NCI-H1048 (cell line): ENCODE measurements at regions not wholly inside any gene's neighbourhood (a gene's known extent, or its start where the extent isn't known, plus 50 kb on each side); places are given as distances from the start of the nearest gene placed in this dataset.
"Not testable (repeated sequence)": the region's sequence is repeated elsewhere in the genome, so short reads cannot be mapped to it uniquely, and the experiment has no call there.

Experiments
- DNase-seq: peaks from one replicate; lab custom pipeline; 2025; lab: John Stamatoyannopoulos, UW

DNA sequence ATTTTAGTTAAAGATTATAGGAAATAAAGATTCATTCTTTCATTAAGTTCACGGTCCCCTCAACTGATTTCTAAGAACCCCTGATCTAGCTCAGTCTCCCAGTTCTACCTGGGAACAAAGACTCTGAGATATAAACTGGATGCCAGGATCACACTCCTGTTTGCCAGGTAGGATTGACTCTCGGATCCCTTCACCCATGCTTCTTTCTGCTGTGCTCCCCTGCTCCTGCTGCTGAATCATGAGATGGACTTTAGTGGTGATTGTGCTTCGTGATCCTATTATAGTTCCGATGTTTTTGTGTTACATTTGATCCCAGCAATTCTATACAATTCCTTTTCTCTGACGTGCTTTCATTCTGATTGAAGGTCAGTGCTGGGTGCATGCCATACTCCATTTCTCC lies 733.1 kb upstream of the TPTE start:
- not testable (repeated sequence) for DNase-seq

- not testable (repeated sequence) for DNase-seq
These were observed 731.0 kb upstream of the TPTE start for GRCh38 chr21:9790354-9790753.

DNA sequence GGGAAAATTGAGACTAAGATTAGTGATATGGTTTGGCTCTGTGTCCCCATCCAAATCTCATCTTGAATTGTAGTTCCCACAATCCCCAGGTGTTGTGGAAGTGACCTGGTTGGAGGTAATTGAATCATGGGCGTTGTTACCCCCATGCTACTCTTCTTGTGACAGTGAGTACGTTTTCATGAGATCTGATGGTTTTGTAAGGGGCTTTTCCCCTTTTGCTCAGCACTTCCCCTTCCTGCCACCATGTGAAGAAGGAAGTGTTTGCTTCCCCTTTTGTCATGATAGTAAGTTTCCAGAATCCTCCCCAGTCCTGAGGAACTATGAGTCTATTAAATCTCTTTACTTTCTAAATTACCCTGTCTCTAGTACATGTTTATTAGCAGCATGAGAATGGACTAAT lies 729.9 kb upstream of the TPTE start:
- DNase-seq = not testable (repeated sequence)

DNA sequence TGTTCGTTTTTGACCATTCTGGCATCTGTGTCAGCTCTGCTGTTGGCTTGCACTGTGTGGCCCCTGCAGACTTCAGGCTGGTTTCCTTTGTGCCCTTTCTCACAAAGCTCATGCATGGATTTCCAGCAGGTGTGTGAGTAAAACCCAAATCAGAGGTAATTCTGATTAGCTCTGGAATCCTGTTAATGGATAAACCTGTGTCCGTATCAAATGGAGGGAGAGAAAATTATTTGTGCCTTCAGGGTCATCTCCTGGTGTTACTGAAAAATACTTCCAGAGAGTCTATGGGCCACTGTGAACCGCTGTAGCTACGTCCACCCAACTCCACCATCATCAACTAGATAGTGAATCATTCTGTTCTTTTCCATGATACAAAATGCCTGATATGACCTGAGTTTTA lies 726.1 kb upstream of the TPTE start:
- not testable (repeated sequence) for DNase-seq

DNA sequence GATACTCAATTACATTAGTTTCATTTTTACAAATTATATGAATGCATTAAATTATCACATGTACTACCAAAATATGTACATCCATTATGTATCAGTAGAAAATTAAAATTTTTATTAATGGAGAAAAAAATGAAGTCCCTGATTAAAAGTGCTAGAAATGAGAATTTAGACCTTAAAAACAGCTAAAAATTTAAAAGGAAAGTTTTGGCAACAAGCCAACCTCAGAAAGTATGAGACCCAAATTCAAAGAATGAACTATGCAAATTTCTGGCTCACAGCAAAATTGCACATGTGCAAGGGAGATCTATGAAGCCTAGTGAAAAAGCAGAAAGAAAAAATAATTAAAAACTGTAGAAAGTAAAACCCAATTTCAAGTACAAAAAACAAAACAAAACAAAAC lies 725.1 kb upstream of the TPTE start:
- peak; percentile 48 for DNase-seq

GRCh38 chr21:9807675-9808074 lies 713.7 kb upstream of the TPTE start:
- DNase-seq = not testable (repeated sequence)

- DNase-seq = not testable (repeated sequence)
These were observed 710.0 kb upstream of the TPTE start for GRCh38 chr21:9811223-9812004.

DNA sequence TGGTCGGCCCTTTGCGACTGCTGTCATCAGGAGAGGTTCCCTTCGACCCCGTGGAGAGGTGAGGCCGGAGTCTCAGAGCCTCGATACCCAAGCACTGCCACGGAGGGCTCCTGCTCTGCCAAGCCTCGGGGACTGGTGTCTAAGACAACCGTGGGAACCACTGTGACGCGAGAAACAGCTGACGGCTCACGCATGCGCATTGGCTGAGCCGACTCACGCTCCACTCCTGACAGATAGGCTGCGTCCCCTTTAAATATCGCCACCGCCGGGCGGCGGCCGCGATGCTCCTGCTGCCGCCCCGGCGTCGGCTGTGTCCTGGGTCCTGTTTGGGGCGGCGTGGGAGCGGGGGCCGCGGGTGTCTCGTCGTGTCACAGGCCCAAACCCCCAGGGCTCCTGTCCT lies 708.9 kb upstream of the TPTE start:
- not testable (repeated sequence) for DNase-seq

- not testable (repeated sequence) for DNase-seq
These were observed 707.2 kb upstream of the TPTE start for GRCh38 chr21:9813894-9814814.

DNA sequence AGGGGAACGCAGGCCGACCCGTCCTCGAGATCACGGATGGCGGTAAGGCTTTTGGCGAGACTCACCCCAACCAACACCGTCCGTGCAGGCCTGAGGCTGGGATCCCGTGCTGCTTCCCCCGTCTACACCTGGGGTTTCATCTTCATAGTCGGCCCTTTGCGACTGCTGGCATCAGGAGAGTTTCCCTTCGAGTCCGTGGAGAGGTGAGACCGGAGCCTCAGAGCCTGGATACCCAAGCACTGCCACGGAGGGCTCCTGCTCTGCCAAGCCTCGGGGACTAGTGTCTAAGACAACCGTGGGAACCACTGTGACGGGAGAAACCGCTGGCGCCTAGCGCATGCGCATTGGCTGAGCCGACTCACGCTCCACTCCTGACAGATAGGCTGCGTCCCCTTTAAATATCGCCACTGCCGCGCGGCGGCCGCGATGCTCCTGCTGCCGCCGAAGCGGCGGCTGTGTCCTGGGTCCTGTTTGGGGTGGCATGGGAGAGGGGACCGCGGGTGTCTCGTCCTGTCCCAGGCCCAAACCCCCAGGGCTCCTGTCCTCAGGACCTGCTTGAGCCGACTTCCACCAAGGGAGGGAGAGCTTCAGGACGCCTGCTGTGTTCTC lies 706.1 kb upstream of the TPTE start:
- not testable (repeated sequence) for DNase-seq

GRCh38 chr21:9816734-9817334 lies 704.5 kb upstream of the TPTE start:
- not testable (repeated sequence) for DNase-seq

DNA sequence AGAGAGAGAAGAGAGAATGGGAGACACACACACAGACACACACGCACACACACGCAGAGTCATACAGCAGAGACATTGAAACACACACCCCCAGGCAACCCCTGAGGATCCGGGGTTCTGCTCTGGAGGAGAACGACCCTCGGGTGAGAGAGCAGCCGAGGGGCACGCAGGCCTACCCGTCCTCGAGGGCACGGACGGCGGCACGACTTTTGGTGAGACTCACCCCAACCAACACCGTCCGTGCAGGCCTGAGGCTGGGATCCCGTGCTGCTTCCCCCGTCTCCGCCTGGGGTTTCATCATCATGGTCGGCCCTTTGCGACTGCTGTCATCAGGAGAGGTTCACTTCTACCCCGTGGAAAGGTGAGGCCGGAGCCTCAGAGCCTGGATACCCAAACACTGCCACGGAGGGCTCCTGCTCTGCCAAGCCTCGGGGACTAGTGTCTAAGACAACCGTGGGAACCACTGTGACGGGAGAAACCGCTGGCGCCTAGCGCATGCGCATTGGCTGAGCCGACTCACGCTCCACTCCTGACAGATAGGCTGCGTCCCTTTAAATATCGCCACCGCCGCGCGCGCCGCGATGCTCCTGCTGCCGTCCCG lies 703.4 kb upstream of the TPTE start:
- not testable (repeated sequence) for DNase-seq

GRCh38 chr21:9819549-9820192 lies 701.7 kb upstream of the TPTE start:
- DNase-seq = not testable (repeated sequence)

GRCh38 chr21:9820579-9820978 lies 700.8 kb upstream of the TPTE start:
- not testable (repeated sequence) for DNase-seq

DNA sequence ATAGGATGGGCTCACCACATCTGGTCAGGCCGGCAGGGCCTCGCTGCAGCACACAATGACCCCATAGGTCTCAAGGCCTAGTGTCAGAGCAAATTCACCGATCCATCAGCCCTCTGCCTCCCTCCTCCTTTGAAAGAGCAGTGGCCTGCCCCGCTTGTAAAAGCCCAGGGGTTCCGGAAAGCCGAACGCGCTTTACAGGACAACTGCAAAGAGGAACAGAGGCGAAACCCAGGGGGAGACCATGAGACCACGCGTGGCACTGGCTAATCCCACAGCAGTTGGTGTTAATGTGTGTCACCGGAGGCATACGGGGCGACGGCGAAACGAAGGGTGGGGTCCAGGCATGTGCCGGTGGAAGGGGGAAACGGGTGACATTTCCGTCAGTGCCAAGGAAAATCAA lies 699.9 kb upstream of the TPTE start:
- DNase-seq = not testable (repeated sequence)

DNA sequence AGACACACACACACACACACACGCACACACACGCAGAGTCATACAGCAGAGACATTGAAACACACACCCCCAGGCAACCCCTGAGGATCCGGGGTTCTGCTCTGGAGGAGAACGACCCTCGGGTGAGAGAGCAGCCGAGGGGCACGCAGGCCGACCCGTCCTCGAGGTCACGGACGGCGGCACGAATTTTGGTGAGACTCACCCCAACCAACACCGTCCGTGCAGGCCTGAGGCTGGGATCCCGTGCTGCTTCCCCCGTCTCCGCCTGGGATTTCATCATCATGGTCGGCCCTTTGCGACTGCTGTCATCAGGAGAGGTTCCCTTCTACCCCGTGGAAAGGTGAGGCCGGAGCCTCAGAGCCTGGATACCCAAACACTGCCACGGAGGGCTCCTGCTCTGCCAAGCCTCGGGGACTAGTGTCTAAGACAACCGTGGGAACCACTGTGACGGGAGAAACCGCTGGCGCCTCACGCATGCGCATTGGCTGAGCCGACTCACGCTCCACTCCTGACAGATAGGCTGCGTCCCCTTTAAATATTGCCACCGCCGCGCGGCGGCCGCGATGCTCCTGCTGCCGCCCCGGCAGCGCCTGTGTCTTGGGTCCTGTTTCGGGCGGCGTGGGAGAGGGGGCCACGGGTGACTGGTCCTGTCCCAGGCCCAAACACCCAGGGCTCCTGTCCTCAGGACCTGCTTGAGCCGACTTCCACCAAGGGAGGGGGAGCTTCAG lies 699.1 kb upstream of the TPTE start:
- not testable (repeated sequence) for DNase-seq

DNA sequence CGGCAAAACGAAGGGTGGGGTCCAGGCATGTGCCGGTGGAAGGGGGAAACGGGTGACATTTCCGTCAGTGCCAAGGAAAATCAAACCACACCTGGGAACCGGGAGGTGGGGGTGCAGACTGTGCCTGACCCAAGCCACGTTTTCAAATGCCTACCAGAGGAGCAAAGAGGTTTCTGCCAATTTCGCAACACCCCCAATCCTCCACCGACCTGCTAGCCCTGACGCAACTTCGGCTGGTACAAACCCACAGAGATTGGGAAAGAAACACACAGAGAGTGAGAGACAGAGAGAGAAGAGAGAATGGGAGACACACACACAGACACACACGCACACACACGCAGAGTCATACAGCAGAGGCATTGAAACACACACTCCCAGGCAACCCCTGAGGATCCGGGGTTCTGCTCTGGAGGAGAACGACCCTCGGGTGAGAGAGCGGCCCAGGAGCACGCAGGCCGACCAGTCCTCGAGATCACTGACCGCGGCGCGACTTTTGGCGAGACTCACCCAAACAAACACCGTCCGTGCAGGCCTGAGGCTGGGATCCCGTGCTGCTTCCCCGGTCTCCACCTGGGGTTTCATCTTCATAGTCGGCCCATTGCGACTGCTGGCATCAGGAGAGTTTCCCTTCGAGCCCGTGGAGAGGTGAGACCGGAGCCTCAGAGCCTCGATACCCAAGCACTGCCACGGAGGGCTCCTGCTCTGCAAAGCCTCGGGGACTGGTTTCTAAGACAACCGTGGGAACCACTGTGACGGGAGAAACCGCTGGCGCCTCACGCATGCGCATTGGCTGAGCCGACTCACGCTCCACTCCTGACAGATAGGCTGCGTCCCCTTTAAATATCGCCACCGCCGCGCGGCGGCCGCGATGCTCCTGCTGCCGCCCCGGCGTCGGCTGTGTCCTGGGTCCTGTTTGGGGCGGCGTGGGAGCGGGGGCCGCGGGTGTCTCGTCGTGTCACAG lies 697.9 kb upstream of the TPTE start:
- not testable (repeated sequence) for DNase-seq

- DNase-seq = not testable (repeated sequence)
These were observed 690.6 kb upstream of the TPTE start for GRCh38 chr21:9830801-9831200.

GRCh38 chr21:9832751-9833150 lies 688.6 kb upstream of the TPTE start:
- not testable (repeated sequence) for DNase-seq
